ENCODE measurements at regions not wholly inside any gene's neighbourhood (a gene's known extent, or its start where the extent isn't known, plus 50 kb on each side); places are given as distances from the start of the nearest gene placed in this dataset.

DNA sequence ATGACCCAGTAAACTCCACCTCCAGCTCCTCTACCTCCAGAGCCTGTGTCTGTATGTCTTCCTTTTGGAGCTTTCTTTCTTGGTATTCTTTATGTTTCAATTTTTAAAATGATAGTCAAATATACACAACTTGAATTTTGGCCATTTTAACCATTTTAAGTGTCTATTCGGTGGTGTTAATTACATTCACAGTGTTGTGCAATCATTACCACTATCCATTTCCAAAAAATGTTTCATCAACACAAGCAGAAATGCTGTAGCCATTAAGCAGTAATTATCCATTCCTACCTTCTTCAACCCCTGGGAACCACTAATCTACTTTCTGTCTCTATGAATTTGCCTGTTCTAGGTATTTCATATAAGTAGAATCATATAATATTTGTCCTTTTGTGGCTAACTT lies 194.5 kb upstream of the TSC22D2 start:
- no peak overlapping the region for H3K4me3 ChIP-seq
- in situ Hi-C loops (cut with MboI) = loop anchor here (10.0 kb wide), 1 partner anchor 239 kb away; the partner anchor contains the start of gene PFN2
- no peaks in the 10 kb centered on the region for H4K20me1 ChIP-seq (replicated peaks; ENCODE audit: control insufficient read depth, insufficient read depth, low read length)
- no peaks in the 10 kb centered on the region for H3K9me1 ChIP-seq (ENCODE audit: control insufficient read depth, insufficient read depth, low read length)
- H2AFZ ChIP-seq (ENCODE audit: low read depth, low read length) = no peak overlapping the region
- no peaks in the 10 kb centered on the region for H3K4me1 ChIP-seq (replicated peaks in 1 of 2; ENCODE audit: control insufficient read depth in 2 of 2, insufficient read depth in 2 of 2, low read length in 2 of 2)
- H3K36me3 ChIP-seq (ENCODE audit: control insufficient read depth, insufficient read depth, low read length) = no peaks in the 10 kb centered on the region
- intact Hi-C loops (cut with micrococcal nuclease) = no loop called here
- H3K27ac ChIP-seq (ENCODE audit: extremely low read depth, low read depth, low read length) = no peak overlapping the region
- FAIRE-seq (no peak), ATAC-seq (no peak), DNase-seq (ENCODE audit: extremely low read depth in 1 of 4, low spot score in 3 of 4) (no peak)
- H3K79me2 ChIP-seq (ENCODE audit: control insufficient read depth, insufficient read depth, low read length) = no peaks in the 10 kb centered on the region
- WGBS (ENCODE audit: insufficient coverage, low coverage, missing lambda C conversion rate) = 0% methylated on average over 1 of the region's 1 CpG
- H3K9ac ChIP-seq (ENCODE audit: insufficient read depth in 1 of 2, low read depth in 2 of 2, low read length in 2 of 2) = no peak overlapping the region; a peak in 1 of 4 replicates
- BruUV-seq (replicated peaks) = no TSS peak
- ChIA-PET POLR2A (no interaction called here), CTCF (ENCODE audit: low intra/inter-chr PET ratio) (no interaction called here)
- H3K27me3 ChIP-seq (ENCODE audit: control insufficient read depth in 2 of 2, insufficient read depth in 2 of 2, low read length in 2 of 2) = peaks cover 11 to 44% of the 10 kb centered on the region in 2 experiments; a peak in 3 of 5 replicates
- no peaks in the 10 kb centered on the region; the same call in none of the 2 replicates for H3K9me3 ChIP-seq (replicated peaks; ENCODE audit: control insufficient read depth, insufficient read depth, low read depth, low read length)
- no peak overlapping the region for H3K4me2 ChIP-seq (ENCODE audit: insufficient read depth, low read length)
- no peak for TF ChIP-seq MYNN (IDR thresholded peaks at IDR 0.05)
- TF ChIP-seq MYNN (CRISPR knock-in tag; IDR thresholded peaks at IDR 0.05) = no peak
- no peak for TF ChIP-seq NR2C1 (IDR thresholded peaks at IDR 0.05)
- no peak for TF ChIP-seq NR2C1 (tag; IDR thresholded peaks at IDR 0.05)
- TF ChIP-seq FOS (IDR thresholded peaks at IDR 0.05; ENCODE audit: extremely low read depth, insufficient read length) = no peak
- TF ChIP-seq, protein P1, sequence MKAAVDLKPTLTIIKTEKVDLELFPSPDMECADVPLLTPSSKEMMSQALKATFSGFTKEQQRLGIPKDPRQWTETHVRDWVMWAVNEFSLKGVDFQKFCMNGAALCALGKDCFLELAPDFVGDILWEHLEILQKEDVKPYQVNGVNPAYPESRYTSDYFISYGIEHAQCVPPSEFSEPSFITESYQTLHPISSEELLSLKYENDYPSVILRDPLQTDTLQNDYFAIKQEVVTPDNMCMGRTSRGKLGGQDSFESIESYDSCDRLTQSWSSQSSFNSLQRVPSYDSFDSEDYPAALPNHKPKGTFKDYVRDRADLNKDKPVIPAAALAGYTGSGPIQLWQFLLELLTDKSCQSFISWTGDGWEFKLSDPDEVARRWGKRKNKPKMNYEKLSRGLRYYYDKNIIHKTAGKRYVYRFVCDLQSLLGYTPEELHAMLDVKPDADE (conservative IDR thresholded peaks at IDR 0.05; ENCODE audit: control insufficient read depth, low read depth, low read length) = no peak
- TF ChIP-seq, protein P2, sequence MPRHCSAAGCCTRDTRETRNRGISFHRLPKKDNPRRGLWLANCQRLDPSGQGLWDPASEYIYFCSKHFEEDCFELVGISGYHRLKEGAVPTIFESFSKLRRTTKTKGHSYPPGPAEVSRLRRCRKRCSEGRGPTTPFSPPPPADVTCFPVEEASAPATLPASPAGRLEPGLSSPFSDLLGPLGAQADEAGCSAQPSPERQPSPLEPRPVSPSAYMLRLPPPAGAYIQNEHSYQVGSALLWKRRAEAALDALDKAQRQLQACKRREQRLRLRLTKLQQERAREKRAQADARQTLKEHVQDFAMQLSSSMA (CRISPR knock-in tag; IDR thresholded peaks at IDR 0.05) = no peak
- TF ChIP-seq, protein P3, sequence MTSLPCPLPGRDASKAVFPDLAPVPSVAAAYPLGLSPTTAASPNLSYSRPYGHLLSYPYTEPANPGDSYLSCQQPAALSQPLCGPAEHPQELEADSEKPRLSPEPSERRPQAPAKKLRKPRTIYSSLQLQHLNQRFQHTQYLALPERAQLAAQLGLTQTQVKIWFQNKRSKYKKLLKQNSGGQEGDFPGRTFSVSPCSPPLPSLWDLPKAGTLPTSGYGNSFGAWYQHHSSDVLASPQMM (CRISPR knock-in tag; IDR thresholded peaks at IDR 0.05) = no peak
- TF ChIP-seq, protein P4, sequence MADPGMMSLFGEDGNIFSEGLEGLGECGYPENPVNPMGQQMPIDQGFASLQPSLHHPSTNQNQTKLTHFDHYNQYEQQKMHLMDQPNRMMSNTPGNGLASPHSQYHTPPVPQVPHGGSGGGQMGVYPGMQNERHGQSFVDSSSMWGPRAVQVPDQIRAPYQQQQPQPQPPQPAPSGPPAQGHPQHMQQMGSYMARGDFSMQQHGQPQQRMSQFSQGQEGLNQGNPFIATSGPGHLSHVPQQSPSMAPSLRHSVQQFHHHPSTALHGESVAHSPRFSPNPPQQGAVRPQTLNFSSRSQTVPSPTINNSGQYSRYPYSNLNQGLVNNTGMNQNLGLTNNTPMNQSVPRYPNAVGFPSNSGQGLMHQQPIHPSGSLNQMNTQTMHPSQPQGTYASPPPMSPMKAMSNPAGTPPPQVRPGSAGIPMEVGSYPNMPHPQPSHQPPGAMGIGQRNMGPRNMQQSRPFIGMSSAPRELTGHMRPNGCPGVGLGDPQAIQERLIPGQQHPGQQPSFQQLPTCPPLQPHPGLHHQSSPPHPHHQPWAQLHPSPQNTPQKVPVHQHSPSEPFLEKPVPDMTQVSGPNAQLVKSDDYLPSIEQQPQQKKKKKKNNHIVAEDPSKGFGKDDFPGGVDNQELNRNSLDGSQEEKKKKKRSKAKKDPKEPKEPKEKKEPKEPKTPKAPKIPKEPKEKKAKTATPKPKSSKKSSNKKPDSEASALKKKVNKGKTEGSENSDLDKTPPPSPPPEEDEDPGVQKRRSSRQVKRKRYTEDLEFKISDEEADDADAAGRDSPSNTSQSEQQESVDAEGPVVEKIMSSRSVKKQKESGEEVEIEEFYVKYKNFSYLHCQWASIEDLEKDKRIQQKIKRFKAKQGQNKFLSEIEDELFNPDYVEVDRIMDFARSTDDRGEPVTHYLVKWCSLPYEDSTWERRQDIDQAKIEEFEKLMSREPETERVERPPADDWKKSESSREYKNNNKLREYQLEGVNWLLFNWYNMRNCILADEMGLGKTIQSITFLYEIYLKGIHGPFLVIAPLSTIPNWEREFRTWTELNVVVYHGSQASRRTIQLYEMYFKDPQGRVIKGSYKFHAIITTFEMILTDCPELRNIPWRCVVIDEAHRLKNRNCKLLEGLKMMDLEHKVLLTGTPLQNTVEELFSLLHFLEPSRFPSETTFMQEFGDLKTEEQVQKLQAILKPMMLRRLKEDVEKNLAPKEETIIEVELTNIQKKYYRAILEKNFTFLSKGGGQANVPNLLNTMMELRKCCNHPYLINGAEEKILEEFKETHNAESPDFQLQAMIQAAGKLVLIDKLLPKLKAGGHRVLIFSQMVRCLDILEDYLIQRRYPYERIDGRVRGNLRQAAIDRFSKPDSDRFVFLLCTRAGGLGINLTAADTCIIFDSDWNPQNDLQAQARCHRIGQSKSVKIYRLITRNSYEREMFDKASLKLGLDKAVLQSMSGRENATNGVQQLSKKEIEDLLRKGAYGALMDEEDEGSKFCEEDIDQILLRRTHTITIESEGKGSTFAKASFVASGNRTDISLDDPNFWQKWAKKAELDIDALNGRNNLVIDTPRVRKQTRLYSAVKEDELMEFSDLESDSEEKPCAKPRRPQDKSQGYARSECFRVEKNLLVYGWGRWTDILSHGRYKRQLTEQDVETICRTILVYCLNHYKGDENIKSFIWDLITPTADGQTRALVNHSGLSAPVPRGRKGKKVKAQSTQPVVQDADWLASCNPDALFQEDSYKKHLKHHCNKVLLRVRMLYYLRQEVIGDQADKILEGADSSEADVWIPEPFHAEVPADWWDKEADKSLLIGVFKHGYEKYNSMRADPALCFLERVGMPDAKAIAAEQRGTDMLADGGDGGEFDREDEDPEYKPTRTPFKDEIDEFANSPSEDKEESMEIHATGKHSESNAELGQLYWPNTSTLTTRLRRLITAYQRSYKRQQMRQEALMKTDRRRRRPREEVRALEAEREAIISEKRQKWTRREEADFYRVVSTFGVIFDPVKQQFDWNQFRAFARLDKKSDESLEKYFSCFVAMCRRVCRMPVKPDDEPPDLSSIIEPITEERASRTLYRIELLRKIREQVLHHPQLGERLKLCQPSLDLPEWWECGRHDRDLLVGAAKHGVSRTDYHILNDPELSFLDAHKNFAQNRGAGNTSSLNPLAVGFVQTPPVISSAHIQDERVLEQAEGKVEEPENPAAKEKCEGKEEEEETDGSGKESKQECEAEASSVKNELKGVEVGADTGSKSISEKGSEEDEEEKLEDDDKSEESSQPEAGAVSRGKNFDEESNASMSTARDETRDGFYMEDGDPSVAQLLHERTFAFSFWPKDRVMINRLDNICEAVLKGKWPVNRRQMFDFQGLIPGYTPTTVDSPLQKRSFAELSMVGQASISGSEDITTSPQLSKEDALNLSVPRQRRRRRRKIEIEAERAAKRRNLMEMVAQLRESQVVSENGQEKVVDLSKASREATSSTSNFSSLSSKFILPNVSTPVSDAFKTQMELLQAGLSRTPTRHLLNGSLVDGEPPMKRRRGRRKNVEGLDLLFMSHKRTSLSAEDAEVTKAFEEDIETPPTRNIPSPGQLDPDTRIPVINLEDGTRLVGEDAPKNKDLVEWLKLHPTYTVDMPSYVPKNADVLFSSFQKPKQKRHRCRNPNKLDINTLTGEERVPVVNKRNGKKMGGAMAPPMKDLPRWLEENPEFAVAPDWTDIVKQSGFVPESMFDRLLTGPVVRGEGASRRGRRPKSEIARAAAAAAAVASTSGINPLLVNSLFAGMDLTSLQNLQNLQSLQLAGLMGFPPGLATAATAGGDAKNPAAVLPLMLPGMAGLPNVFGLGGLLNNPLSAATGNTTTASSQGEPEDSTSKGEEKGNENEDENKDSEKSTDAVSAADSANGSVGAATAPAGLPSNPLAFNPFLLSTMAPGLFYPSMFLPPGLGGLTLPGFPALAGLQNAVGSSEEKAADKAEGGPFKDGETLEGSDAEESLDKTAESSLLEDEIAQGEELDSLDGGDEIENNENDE (IDR thresholded peaks at IDR 0.05; ENCODE audit: low read depth, low read length) = no peak
